ENCODE measurements at regions not wholly inside any gene's neighbourhood (a gene's known extent, or its start where the extent isn't known, plus 50 kb on each side); places are given as distances from the start of the nearest gene placed in this dataset.

DNA sequence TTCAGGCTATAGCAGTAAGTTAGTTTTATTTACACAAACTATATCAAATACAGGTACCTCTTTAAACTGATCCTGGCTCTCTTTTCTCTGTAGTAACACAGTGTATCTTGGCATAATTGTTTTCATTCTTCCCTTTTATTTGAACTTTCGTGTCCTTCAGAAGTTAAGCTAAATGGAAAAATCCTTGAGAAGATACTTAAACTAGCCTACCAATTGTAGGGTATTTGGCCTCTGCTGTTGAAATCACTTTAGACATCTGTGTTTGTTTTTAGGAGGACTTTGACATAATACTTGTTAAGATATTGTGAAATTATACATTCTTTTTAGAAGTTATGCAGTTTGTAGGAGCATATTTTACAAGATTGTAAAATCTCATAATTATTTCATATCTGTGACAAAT lies 90.3 kb upstream of the GK2 start:
- Histone ChIP-seq H2BK15ac (ENCODE audit: low read depth, low read length) (no peak overlapping the region), H3K27me3 (ENCODE audit: control insufficient read depth, insufficient read depth, low read length) (0 out of 2 replicates have a peak, but pooled peaks cover 2% of the 10 kb centered on the region), H3K4me1 (ENCODE audit: control insufficient read depth, insufficient read depth, low read length) (no peaks in the 10 kb centered on the region), H2BK20ac (ENCODE audit: low read depth, low read length) (no peak overlapping the region), H3K56ac (ENCODE audit: extremely low read depth, insufficient read depth, low read length) (no peak overlapping the region), H3K9me3 (ENCODE audit: control insufficient read depth, insufficient read depth, low read length) (no peaks in the 10 kb centered on the region), H2AFZ (replicated peaks; ENCODE audit: low read length, poor library complexity) (no peak overlapping the region), H3K18ac (ENCODE audit: low read depth, low read length) (no peak overlapping the region), H3K4me3 (ENCODE audit: insufficient read depth, low read depth, low read length) (no peak overlapping the region), H4K8ac (ENCODE audit: low read depth in 2 of 2, low read length in 2 of 2) (no peak overlapping the region), H3K9me1 (ENCODE audit: insufficient read depth, low read length) (no peaks in the 10 kb centered on the region; the same call in 1 of the 2 replicates), H4K5ac (ENCODE audit: low read depth, low read length) (no peak overlapping the region), H3K4me2 (ENCODE audit: low read depth, low read length) (no peak overlapping the region), H3K23ac (ENCODE audit: low read depth, low read length) (no peak overlapping the region), H3K79me1 (ENCODE audit: low read depth in 1 of 2, low read length in 2 of 2) (no peaks in the 10 kb centered on the region), H2BK120ac (ENCODE audit: low read depth, low read length) (no peak overlapping the region), H3K36me3 (ENCODE audit: control insufficient read depth, insufficient read depth, low read length) (no peaks in the 10 kb centered on the region), H4K20me1 (ENCODE audit: insufficient read depth, low read length) (no peaks in the 10 kb centered on the region), H2AK5ac (ENCODE audit: low read depth, low read length) (no peak overlapping the region), H3K27ac (ENCODE audit: insufficient read depth, low read length) (no peak overlapping the region), H4K91ac (ENCODE audit: insufficient read depth, low read depth, low read length) (no peak overlapping the region), H3K14ac (replicated peaks; ENCODE audit: low read depth, low read length) (no peak overlapping the region), H3K4ac (ENCODE audit: low read depth, low read length) (no peak overlapping the region), H2BK5ac (ENCODE audit: low read depth, low read length, poor library complexity, severe bottlenecking) (no peak overlapping the region), H3K9ac (ENCODE audit: low read depth, low read length) (no peak overlapping the region), H2AK9ac (replicated peaks; ENCODE audit: low read depth, low read length, poor library complexity) (no peak overlapping the region)
- WGBS, 2 experiments (ENCODE audit: extremely low coverage in 2 of 2, insufficient read length in 1 of 2): no CpG with 5 or more reads among the region's 1 CpG
- in situ Hi-C loops (cut with MboI; ENCODE audit: low sequenced_read_pairs): no loop called here
- intact Hi-C loops (cut with micrococcal nuclease): no loop called here
- no peak for DNase-seq
- BruUV-seq (replicated peaks): no TSS peak
- no peak for ATAC-seq (ENCODE audit: low read depth)
- TF ChIP-seq CHD1 (IDR thresholded peaks at IDR 0.05; ENCODE audit: low read depth, low read length) (no peak), RCOR1 (IDR thresholded peaks at IDR 0.05; ENCODE audit: insufficient replicate concordance, low read length) (no peak), RFX5 (IDR thresholded peaks at IDR 0.05; ENCODE audit: low read depth, low read length) (no peak), FOS (IDR thresholded peaks at IDR 0.05; ENCODE audit: low read depth, low read length) (no peak), MAFK (IDR thresholded peaks at IDR 0.05; ENCODE audit: low read depth, low read length) (no peak), ELK1 (IDR thresholded peaks at IDR 0.05; ENCODE audit: borderline replicate concordance, low read depth, low read length) (no peak), BHLHE40 (IDR thresholded peaks at IDR 0.05; ENCODE audit: low read depth, low read length) (no peak), RAD21 (IDR thresholded peaks at IDR 0.05; ENCODE audit: low read length) (no peak), MAZ (IDR thresholded peaks at IDR 0.05; ENCODE audit: borderline replicate concordance, low read depth, low read length) (no peak)
- TF ChIP-seq, protein P1, sequence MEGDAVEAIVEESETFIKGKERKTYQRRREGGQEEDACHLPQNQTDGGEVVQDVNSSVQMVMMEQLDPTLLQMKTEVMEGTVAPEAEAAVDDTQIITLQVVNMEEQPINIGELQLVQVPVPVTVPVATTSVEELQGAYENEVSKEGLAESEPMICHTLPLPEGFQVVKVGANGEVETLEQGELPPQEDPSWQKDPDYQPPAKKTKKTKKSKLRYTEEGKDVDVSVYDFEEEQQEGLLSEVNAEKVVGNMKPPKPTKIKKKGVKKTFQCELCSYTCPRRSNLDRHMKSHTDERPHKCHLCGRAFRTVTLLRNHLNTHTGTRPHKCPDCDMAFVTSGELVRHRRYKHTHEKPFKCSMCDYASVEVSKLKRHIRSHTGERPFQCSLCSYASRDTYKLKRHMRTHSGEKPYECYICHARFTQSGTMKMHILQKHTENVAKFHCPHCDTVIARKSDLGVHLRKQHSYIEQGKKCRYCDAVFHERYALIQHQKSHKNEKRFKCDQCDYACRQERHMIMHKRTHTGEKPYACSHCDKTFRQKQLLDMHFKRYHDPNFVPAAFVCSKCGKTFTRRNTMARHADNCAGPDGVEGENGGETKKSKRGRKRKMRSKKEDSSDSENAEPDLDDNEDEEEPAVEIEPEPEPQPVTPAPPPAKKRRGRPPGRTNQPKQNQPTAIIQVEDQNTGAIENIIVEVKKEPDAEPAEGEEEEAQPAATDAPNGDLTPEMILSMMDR (conservative IDR thresholded peaks at IDR 0.05; ENCODE audit: low read depth, low read length): no peak
- ChIA-PET POLR2A (ENCODE audit: unreplicated experiment) (no interaction called here), CTCF (no interaction called here)
- dilution Hi-C loops (cut with HindIII; ENCODE audit: low sequenced_read_pairs, unreplicated experiment): no loop called here

Data from IMR-90 (cell line).